GM10266 (cell line): ENCODE measurements at regions not wholly inside any gene's neighbourhood (a gene's known extent, or its start where the extent isn't known, plus 50 kb on each side); places are given as distances from the start of the nearest gene placed in this dataset.

Source experiments
- DNase-seq: peaks from one replicate; pipeline ENCODE4 v3.0.0; 2012; ENCODE audit errors: extremely low spot score
- TF ChIP-seq, protein P1 (sequence below): IDR thresholded peaks from 2 replicates; pipeline ENCODE4 v1.5.1; 2012; ENCODE audit warnings: mild to moderate bottlenecking, low read depth; ENCODE audit not compliant: control insufficient read depth, insufficient read depth; ENCODE audit errors: missing control alignments

DNA sequence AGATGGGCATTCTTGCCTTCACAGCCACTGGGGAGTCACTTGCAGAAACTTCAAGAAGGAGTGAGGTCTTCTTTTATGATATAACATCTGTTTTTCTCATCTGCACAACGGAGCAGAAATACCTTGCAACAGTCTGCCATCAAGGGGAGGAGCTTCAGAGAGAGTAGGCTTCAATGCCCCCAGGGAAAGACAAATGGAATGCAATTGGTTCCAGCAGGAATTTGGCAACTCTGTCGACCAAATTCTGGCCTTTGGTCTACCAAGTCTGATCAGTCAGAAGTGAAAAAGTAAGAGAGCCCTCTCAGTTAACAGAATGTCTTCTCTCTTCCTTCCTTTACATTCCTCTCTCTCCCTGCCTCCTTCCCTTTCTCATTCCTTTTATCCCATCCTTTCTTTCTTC lies 229.3 kb downstream of the IDS start:
- TF ChIP-seq, protein P1, sequence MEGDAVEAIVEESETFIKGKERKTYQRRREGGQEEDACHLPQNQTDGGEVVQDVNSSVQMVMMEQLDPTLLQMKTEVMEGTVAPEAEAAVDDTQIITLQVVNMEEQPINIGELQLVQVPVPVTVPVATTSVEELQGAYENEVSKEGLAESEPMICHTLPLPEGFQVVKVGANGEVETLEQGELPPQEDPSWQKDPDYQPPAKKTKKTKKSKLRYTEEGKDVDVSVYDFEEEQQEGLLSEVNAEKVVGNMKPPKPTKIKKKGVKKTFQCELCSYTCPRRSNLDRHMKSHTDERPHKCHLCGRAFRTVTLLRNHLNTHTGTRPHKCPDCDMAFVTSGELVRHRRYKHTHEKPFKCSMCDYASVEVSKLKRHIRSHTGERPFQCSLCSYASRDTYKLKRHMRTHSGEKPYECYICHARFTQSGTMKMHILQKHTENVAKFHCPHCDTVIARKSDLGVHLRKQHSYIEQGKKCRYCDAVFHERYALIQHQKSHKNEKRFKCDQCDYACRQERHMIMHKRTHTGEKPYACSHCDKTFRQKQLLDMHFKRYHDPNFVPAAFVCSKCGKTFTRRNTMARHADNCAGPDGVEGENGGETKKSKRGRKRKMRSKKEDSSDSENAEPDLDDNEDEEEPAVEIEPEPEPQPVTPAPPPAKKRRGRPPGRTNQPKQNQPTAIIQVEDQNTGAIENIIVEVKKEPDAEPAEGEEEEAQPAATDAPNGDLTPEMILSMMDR: no peak
- DNase-seq: no peak

GRCh38 chrX:149274516-149275105 lies 230.5 kb downstream of the IDS start:
- DNase-seq: no peak
- TF ChIP-seq, protein P1: no peak

DNA sequence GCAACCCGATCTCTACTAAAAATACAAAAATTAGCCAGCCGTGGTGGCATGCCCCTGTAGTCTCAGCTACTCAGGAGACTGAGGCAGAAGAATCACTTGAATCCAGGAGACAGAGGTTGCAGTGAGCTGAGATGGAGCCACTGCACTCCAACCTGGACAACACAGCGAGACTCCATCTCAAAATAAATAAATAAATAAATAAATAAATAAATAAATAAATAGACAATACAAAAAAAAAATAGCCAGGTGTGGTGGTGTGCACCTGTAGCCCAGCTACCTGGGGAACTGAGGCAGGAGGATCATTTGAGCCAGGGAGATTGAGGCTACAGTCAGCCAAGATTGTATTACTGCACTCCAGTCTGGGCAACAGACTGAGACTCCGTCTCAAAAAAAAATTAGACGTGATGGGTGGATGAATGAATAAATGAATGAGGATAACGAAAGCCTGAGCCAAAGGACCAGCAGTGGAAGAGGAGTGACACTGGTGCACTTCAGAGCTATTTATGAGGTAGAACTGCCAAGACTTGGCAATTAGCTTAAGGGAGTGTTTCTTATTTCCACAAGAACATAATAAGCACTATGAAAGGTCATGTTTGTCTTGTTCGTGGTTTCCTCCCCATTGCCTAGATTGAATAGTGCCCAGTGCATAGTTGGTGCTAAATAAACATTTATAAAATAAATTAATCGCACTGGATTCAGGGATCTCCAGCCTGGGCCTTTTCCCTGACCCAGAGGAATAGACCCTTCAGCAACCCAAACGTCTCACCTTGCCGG lies 232.2 kb downstream of the IDS start:
- TF ChIP-seq, protein P1: no peak
- DNase-seq: no peak

DNA sequence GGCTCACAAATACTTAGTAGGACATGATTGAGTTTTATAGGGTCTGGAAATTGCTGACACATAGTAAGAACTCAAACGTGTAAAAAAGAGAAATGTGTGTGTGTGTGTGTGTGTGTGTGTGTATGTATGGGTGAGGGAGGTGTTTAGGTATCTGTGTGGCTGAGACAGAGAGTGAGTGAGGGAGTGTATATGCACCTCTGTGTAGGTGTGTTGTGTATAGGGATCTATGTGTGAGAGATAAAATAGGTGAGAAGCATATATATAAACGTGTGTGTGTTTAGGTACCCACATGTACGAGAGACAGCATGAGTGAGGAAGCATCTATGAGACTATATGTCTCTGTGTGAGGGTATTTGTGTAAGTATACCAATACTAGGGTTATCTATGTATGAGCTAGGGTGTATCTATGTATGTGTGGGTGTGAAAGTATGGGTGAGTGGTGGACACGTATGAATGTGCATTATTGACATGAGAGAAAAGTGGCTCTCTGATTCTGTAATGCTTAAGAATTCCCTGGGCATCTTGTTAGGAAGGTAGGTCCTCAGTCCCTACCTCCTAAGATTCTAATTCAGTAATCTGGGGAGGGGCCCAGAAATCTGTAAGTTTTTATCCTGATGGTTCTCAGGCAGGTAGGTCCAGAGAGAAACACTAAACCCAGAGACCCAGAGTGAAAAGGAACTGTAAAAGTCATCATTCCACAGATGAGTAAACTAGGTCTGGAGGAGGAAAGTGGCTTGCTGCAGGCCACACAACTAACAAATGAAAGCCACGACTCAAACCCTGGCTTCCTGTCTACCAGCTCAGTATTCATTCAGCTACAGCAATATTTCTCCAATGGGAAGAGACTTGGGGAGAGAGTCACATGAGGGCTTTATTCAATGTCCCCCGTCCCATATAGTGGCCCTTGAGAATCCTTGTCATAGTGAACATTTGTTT lies 237.0 kb downstream of the IDS start:
- TF ChIP-seq, protein P1: no peak
- no peak for DNase-seq

GRCh38 chrX:149262086-149262485 lies 243.0 kb downstream of the IDS start:
- DNase-seq: no peak
- TF ChIP-seq, protein P1: no peak

GRCh38 chrX:149259241-149259640 lies 245.9 kb downstream of the IDS start:
- TF ChIP-seq, protein P1: no peak
- no peak for DNase-seq
